ENCODE measurements at regions not wholly inside any gene's neighbourhood (a gene's known extent, or its start where the extent isn't known, plus 50 kb on each side); places are given as distances from the start of the nearest gene placed in this dataset.

- TF ChIP-seq, protein P1, sequence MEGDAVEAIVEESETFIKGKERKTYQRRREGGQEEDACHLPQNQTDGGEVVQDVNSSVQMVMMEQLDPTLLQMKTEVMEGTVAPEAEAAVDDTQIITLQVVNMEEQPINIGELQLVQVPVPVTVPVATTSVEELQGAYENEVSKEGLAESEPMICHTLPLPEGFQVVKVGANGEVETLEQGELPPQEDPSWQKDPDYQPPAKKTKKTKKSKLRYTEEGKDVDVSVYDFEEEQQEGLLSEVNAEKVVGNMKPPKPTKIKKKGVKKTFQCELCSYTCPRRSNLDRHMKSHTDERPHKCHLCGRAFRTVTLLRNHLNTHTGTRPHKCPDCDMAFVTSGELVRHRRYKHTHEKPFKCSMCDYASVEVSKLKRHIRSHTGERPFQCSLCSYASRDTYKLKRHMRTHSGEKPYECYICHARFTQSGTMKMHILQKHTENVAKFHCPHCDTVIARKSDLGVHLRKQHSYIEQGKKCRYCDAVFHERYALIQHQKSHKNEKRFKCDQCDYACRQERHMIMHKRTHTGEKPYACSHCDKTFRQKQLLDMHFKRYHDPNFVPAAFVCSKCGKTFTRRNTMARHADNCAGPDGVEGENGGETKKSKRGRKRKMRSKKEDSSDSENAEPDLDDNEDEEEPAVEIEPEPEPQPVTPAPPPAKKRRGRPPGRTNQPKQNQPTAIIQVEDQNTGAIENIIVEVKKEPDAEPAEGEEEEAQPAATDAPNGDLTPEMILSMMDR (IDR thresholded peaks at IDR 0.05; ENCODE audit: low read depth, low read length), result no peak
- no peak for TF ChIP-seq POLR2A (IDR thresholded peaks at IDR 0.05; ENCODE audit: extremely low read depth, insufficient read length)
These were observed 79.9 kb downstream of the MRPL57 start for GRCh38 chr13:21256351-21256761.

Data from NB4 (cell line).